Lung (tissue), 11 donors: ENCODE measurements at regions not wholly inside any gene's neighbourhood (a gene's known extent, or its start where the extent isn't known, plus 50 kb on each side); places are given as distances from the start of the nearest gene placed in this dataset.

ENCODE experiments used
- ATAC-seq: fragments of 200-7000 bp; cut with Tn5 transposase; one replicate; pipeline ENCODE4 v1.9.1; 2020; ENCODE audit warnings: moderate number of reproducible peaks; ENCODE audit not compliant: insufficient read depth, low FRiP score
- DNase-seq, 3 donors: peaks; one replicate each; pipeline ENCODE4 v3.0.0-alpha.2; 2013 to 2017
- H3K27ac ChIP-seq, 2 donors: one replicate each; pipeline ENCODE4 v1.5.1; 2013; ENCODE audit warnings: mild to moderate bottlenecking in 2 of 2, moderate library complexity in 2 of 2, control low read depth in 1 of 2, inconsistent platforms in 1 of 2, low read depth in 1 of 2, low read length in 1 of 2
- H3K27me3 ChIP-seq, 3 donors: one replicate each; pipeline ENCODE4 v1.5.1; 2013; ENCODE audit warnings: low read length in 2 of 3; ENCODE audit not compliant: control insufficient read depth in 3 of 3, insufficient read depth in 3 of 3
- H3K36me3 ChIP-seq, 4 donors: one replicate each; pipeline ENCODE4 v1.5.1; 2013; ENCODE audit warnings: low read length in 4 of 4, mild to moderate bottlenecking in 1 of 4, moderate library complexity in 1 of 4; ENCODE audit not compliant: control insufficient read depth in 4 of 4, insufficient read depth in 4 of 4
- H3K4me1 ChIP-seq, 5 donors: one replicate each; pipeline ENCODE4 v1.5.1; 2013; ENCODE audit warnings: low read length in 5 of 5, mild to moderate bottlenecking in 2 of 5, moderate library complexity in 1 of 5; ENCODE audit not compliant: control insufficient read depth in 5 of 5, insufficient read depth in 5 of 5
- H3K4me3 ChIP-seq: one replicate; pipeline ENCODE4 v1.5.1; 2013; ENCODE audit warnings: mild to moderate bottlenecking, control low read depth, moderate library complexity
- H3K9ac ChIP-seq, 2 donors: one replicate each; pipeline ENCODE4 v1.5.1; 2013; ENCODE audit warnings: low read length in 2 of 2, control low read depth in 1 of 2; ENCODE audit not compliant: insufficient read depth in 1 of 2
- H3K9me3 ChIP-seq, 4 donors: one replicate each; pipeline ENCODE4 v1.5.1; 2013; ENCODE audit warnings: low read length in 3 of 4, mild to moderate bottlenecking in 1 of 4, moderate library complexity in 1 of 4; ENCODE audit not compliant: control insufficient read depth in 4 of 4, insufficient read depth in 3 of 4
- CTCF ChIP-seq: IDR thresholded peaks from 2 replicates; pipeline ENCODE4 v1.5.1; 2012; ENCODE audit warnings: mild to moderate bottlenecking; ENCODE audit errors: control extremely low read depth, extremely low read depth
- WGBS, 2 donors: extraction: QIAGEN DNeasy Blood & Tissue Kit; methylation state at CpG; one replicate each; pipeline ENCODE4 v1.1.7; 2013; 5-methylcytosine and 5-hydroxymethylcytosine counted together
- donor health status: control.
- donor health status: control.
- donor health status: Bipolar disorder and iron deficiency.
- donor health status: healthy.
- donor health status: DM: yes; HTN: yes; CAD: no.

- Histone ChIP-seq H3K27ac (no peak overlapping the region), H3K27me3 (peaks cover 0 to 4% (median 0%) of the 10 kb centered on the region in 3 donors), H3K36me3 (no peaks in the 10 kb centered on the region), H3K4me1 (peaks cover 0 to 4% (median 0%) of the 10 kb centered on the region in 5 donors), H3K4me3 (no peak overlapping the region), H3K9me3 (no peaks in the 10 kb centered on the region), H3K9ac (no peak overlapping the region)
- DNase-seq (no peak), ATAC-seq (no peak)
- 91 to 93% methylated on average over 5 of the region's 5 CpGs for WGBS, 2 donors
- TF ChIP-seq CTCF = no peak
Measured at GRCh38 chr15:35290301-35290721, 205.2 kb upstream of the NANOGP8 start.

- Histone ChIP-seq H3K36me3 (no peaks in the 10 kb centered on the region), H3K4me1 (peaks cover 0 to 4% (median 0%) of the 10 kb centered on the region in 5 donors), H3K9ac (no peak overlapping the region), H3K27me3 (peaks cover 0 to 4% (median 0%) of the 10 kb centered on the region in 3 donors), H3K4me3 (no peak overlapping the region), H3K27ac (no peak overlapping the region), H3K9me3 (no peaks in the 10 kb centered on the region)
- ATAC-seq (peak; percentile 66), DNase-seq (peak in 2 of 3 donors; percentile 76 to 85)
- WGBS, 2 donors = 33 to 35% methylated on average over 3 of the region's 3 CpGs
- peak; percentile 20 for TF ChIP-seq CTCF
Measured at GRCh38 chr15:35289024-35289617, 204.0 kb upstream of the NANOGP8 start.

- 93 to 96% methylated on average over 3 of the region's 3 CpGs for WGBS, 2 donors
- Histone ChIP-seq H3K27ac (no peak overlapping the region), H3K36me3 (no peaks in the 10 kb centered on the region), H3K9me3 (no peaks in the 10 kb centered on the region), H3K4me1 (peaks cover 0 to 2% (median 0%) of the 10 kb centered on the region in 5 donors), H3K4me3 (no peak overlapping the region), H3K27me3 (peaks cover 0 to 4% (median 0%) of the 10 kb centered on the region in 3 donors), H3K9ac (no peak overlapping the region)
- ATAC-seq (no peak), DNase-seq (no peak)
- TF ChIP-seq CTCF = no peak
Measured at GRCh38 chr15:35288580-35288979, 203.5 kb upstream of the NANOGP8 start.

- no peaks in the 10 kb centered on the region for H3K36me3 ChIP-seq
- peaks cover 0 to 2% (median 0%) of the 10 kb centered on the region in 4 donors for H3K9me3 ChIP-seq
- H3K27me3 ChIP-seq = peaks cover 0 to 4% (median 0%) of the 10 kb centered on the region in 3 donors
- TF ChIP-seq CTCF = no peak
- DNase-seq (no peak), ATAC-seq (no peak)
- 87 to 98% methylated on average over 2 of the region's 2 CpGs for WGBS, 2 donors
- no peak overlapping the region for H3K9ac ChIP-seq
- no peak overlapping the region for H3K27ac ChIP-seq
- H3K4me3 ChIP-seq = no peak overlapping the region
- H3K4me1 ChIP-seq = no peaks in the 10 kb centered on the region
Measured at GRCh38 chr15:35286721-35287120, 201.6 kb upstream of the NANOGP8 start.
